HEK293T (cell line): ENCODE measurements at regions not wholly inside any gene's neighbourhood (a gene's known extent, or its start where the extent isn't known, plus 50 kb on each side); places are given as distances from the start of the nearest gene placed in this dataset.

Experiments used
- CTCF ChIA-PET: fragments of 350-600 bp; formaldehyde crosslinking; extraction: SDS; loops from one replicate; lab custom pipeline; 2021; ENCODE audit warnings: antibody characterized with exemption, inconsistent platforms; lab: Yijun Ruan, JAX
- POLR2A ChIA-PET: fragments of 350-600 bp; formaldehyde crosslinking; extraction: SDS; loops from one replicate; lab custom pipeline; 2020; ENCODE audit warnings: antibody characterized with exemption, inconsistent platforms; lab: Yijun Ruan, JAX
- DNase-seq: peaks from one replicate; pipeline ENCODE4 v3.0.0; 2012; ENCODE audit warnings: mixed read lengths; ENCODE audit errors: extremely low spot score
- ARNT ChIP-seq: fragments of 450-650 bp; IDR thresholded peaks from 2 replicates; pipeline ENCODE4 v1.6.1; 2017; ENCODE audit warnings: mild to moderate bottlenecking
- BHLHE40 ChIP-seq: fragments of 450-650 bp; IDR thresholded peaks from 2 replicates; pipeline ENCODE4 v1.6.1; 2016; ENCODE audit warnings: mild to moderate bottlenecking, moderate library complexity, borderline replicate concordance
- CTBP1 ChIP-seq: fragments of 450-650 bp; IDR thresholded peaks from 2 replicates; pipeline ENCODE4 v1.6.1; 2016; ENCODE audit warnings: borderline replicate concordance
- ELF4 ChIP-seq: fragments of 450-650 bp; IDR thresholded peaks from 2 replicates; pipeline ENCODE4 v1.6.1; 2017; ENCODE audit warnings: antibody characterized with exemption
- FOXA1 ChIP-seq: fragments of 450-650 bp; IDR thresholded peaks from 2 replicates; pipeline ENCODE4 v1.6.1; 2016; ENCODE audit warnings: mild to moderate bottlenecking
- FOXK2 ChIP-seq: fragments of 450-650 bp; IDR thresholded peaks from 2 replicates; pipeline ENCODE4 v1.6.1; 2016; ENCODE audit warnings: mild to moderate bottlenecking
- FOXM1 ChIP-seq: fragments of 450-650 bp; IDR thresholded peaks from 2 replicates; pipeline ENCODE4 v1.6.1; 2017; ENCODE audit warnings: mild to moderate bottlenecking, borderline replicate concordance
- HDGF ChIP-seq: fragments of 450-650 bp; IDR thresholded peaks from 2 replicates; pipeline ENCODE4 v1.6.1; 2017; ENCODE audit warnings: antibody characterized with exemption, borderline replicate concordance
- L3MBTL2 ChIP-seq: fragments of 450-650 bp; conservative IDR thresholded peaks from 2 replicates; pipeline ENCODE4 v1.6.1; 2016; ENCODE audit warnings: mild to moderate bottlenecking
- LEF1 ChIP-seq: fragments of 450-650 bp; IDR thresholded peaks from 2 replicates; pipeline ENCODE4 v1.6.1; 2017; ENCODE audit warnings: mild to moderate bottlenecking, borderline replicate concordance
- NFRKB ChIP-seq: fragments of 450-650 bp; IDR thresholded peaks from 2 replicates; pipeline ENCODE4 v1.6.1; 2016; ENCODE audit warnings: mild to moderate bottlenecking, moderate library complexity
- SP1 ChIP-seq: fragments of 450-650 bp; IDR thresholded peaks from 2 replicates; pipeline ENCODE4 v1.6.1; 2017
- SUZ12 ChIP-seq: fragments of 450-650 bp; IDR thresholded peaks from 2 replicates; pipeline ENCODE4 v1.6.1; 2016; ENCODE audit warnings: mild to moderate bottlenecking
- TARDBP ChIP-seq: fragments of 450-650 bp; IDR thresholded peaks from 2 replicates; pipeline ENCODE4 v1.6.1; 2016
- ZNF384 ChIP-seq: fragments of 450-650 bp; IDR thresholded peaks from 2 replicates; pipeline ENCODE4 v1.6.1; 2016
- TF ChIP-seq, protein P1 (sequence below): fragments of 450-650 bp; IDR thresholded peaks from 2 replicates; pipeline ENCODE4 v1.6.1; 2016

DNA sequence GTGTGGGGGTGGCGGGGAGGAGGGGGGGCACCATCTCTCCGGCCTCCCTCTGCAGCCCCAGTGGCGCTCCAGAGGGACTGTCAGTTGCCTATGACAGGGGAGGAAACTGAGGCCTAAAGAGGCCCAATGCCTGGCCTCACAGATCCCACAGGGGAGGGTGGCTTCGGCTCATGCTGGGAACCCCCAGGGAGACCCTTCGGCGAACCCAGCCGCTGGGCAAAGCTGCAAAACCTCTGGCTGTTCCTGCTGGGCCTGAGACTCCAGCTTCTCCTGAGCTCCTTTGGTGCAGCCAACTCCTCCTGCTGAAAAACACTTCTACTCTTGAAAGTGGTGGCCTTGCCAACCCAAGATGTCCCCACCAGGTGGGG is 170.1 kb upstream of the RTL1 start:
- no peak for DNase-seq
- POLR2A ChIA-PET: interaction anchor here (1.5 kb wide), 1 partner anchor 15 kb away, joined by 4 read pairs; no protein-coding TSS in a partner anchor
- CTCF ChIA-PET: interaction anchor here (0.6 kb wide), 1 partner anchor 853 kb away, joined by 3 read pairs; no protein-coding TSS in a partner anchor
- no peak for TF ChIP-seq TARDBP
- no peak for TF ChIP-seq SP1
- no peak for TF ChIP-seq CTBP1
- no peak for TF ChIP-seq ELF4
- no peak for TF ChIP-seq LEF1
- no peak for TF ChIP-seq ZNF384
- no peak for TF ChIP-seq BHLHE40
- TF ChIP-seq FOXM1: no peak
- TF ChIP-seq FOXA1: no peak
- TF ChIP-seq HDGF: no peak
- no peak for TF ChIP-seq SUZ12
- TF ChIP-seq, protein P1, sequence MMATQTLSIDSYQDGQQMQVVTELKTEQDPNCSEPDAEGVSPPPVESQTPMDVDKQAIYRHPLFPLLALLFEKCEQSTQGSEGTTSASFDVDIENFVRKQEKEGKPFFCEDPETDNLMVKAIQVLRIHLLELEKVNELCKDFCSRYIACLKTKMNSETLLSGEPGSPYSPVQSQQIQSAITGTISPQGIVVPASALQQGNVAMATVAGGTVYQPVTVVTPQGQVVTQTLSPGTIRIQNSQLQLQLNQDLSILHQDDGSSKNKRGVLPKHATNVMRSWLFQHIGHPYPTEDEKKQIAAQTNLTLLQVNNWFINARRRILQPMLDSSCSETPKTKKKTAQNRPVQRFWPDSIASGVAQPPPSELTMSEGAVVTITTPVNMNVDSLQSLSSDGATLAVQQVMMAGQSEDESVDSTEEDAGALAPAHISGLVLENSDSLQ: no peak
- no peak for TF ChIP-seq FOXK2

DNA sequence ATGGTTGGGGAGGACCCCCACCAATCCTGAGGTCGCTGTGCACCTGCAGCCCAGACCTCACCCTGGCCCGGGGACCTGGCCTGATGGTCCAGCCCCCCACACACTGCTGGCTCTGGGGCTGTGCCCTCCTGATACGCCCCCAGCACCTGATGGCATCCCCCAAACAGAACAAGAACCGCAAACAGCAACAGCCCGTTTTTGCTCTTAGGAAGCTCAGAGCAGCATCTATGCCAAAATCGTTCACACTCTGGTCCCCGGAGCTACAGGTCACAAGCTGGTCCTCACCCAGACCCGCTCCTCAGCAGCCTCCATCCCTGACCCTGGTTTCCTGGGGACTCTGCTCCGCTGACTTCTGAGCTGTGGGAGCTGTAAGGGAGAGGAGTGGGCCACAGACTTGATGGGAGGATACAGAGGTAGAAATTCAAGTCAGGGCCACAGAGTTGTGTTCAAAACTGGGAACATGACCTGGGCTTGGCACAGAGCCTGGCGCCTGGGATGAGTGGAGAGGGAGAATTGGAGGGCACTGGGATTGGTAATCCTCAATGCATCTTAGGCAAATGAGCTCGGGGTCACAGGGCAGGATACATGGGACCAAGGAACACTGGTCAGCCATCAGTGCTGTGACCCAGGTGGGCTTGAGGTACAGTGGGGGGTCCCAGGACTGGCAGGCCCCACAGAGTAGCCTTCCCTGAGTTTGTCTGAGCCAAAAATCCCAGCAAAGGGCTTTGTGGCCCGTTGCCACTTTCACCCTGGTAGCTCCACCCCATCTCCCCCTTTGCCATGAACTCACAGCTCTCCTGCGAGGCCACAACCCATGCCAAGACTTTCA is 170.9 kb upstream of the RTL1 start:
- TF ChIP-seq FOXM1 (no peak), SUZ12 (no peak), FOXA1 (no peak), FOXK2 (no peak), TARDBP (no peak), ELF4 (no peak), LEF1 (no peak), ARNT (no peak), CTBP1 (no peak)
- ChIA-PET POLR2A (interaction anchor here (1.5 kb wide), 1 partner anchor 14 kb away, joined by 4 read pairs; no protein-coding TSS in a partner anchor), CTCF (no interaction called here)
- no peak for DNase-seq

DNA sequence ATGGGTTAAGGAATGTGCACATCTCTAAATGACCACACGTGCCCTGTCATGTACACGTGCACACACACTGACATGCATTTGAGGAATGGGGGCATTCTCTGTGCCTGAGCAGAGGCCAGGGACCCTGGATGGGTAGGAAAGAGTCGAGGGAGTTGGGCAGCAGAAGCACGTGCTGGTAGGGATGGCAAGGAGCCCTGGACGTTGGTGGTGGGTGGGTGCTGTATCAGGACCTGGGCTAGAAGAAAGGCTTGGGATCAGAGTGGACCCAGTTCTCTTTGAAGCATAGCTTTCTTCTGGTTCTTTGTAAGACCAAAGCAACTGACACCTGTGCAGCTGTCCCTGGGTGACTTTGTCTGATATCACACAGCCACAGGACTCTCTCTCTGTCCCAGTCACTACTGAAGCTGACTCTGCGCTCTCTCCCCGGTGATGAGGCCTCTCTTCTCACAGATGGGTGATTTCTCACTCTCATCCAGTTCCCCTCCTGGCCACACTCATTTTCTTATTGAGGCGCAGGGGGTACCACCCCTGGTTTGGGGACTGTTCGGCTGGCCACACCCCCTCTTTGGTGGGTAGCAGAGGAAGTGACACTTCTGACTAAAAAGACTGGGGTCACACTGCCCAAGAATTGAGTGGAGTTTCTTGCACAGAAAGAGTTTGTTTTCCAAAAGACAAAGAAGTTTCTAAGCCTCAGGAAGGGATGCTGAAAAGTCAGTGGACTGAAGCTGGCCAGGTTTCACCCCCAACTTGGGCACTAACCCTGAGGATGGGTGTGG is 171.7 kb upstream of the RTL1 start:
- DNase-seq: no peak
- ChIA-PET POLR2A (no interaction called here), CTCF (interaction anchor here (0.5 kb wide), 1 partner anchor 829 kb away, joined by 3 read pairs; no protein-coding TSS in a partner anchor)
- TF ChIP-seq NFRKB (no peak), SP1 (no peak), FOXK2 (no peak), BHLHE40 (no peak), CTBP1 (no peak), FOXM1 (no peak), ARNT (no peak)
- TF ChIP-seq, protein P1: no peak

DNA sequence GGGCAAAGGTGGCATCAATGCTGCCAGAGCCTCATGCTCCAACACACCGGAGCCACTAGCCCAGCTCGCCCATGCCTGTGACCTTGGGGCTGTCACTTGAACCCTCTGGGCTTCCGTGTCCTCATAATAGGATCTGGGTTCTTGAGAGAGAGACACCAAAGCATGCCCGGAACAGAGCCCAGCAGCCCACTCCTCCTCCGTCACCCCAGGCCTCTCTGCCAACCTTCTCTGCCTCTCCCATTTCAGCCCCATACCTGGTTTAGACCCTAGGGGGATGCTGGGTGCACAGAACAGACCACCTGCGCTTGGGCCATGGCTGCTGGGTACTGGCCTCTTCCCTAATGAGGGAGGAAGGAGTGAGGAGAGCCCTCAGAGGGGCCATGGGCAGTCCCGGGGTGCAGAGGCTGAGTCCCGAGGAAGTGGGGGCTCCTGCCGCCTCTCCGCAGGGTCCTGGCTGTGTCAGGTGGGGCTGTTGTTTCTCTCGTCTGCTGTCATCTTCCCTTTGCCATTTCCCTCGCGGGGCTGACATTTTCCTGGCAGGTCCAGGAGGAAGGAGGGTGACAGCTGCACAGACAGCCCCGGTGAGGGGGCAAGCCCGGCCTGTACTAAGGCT is 172.4 kb upstream of the RTL1 start:
- no peak for DNase-seq
- CTCF ChIA-PET: interaction anchor here (0.5 kb wide), 1 partner anchor 829 kb away, joined by 3 read pairs; no protein-coding TSS in a partner anchor
- POLR2A ChIA-PET: no interaction called here
- TF ChIP-seq ELF4 (no peak), ARNT (no peak), ZNF384 (no peak), SUZ12 (no peak), SP1 (no peak), L3MBTL2 (no peak), HDGF (no peak), NFRKB (no peak), FOXA1 (no peak), CTBP1 (no peak), TARDBP (no peak), LEF1 (no peak), BHLHE40 (no peak), FOXK2 (no peak), FOXM1 (no peak)
- TF ChIP-seq, protein P1: no peak

DNA sequence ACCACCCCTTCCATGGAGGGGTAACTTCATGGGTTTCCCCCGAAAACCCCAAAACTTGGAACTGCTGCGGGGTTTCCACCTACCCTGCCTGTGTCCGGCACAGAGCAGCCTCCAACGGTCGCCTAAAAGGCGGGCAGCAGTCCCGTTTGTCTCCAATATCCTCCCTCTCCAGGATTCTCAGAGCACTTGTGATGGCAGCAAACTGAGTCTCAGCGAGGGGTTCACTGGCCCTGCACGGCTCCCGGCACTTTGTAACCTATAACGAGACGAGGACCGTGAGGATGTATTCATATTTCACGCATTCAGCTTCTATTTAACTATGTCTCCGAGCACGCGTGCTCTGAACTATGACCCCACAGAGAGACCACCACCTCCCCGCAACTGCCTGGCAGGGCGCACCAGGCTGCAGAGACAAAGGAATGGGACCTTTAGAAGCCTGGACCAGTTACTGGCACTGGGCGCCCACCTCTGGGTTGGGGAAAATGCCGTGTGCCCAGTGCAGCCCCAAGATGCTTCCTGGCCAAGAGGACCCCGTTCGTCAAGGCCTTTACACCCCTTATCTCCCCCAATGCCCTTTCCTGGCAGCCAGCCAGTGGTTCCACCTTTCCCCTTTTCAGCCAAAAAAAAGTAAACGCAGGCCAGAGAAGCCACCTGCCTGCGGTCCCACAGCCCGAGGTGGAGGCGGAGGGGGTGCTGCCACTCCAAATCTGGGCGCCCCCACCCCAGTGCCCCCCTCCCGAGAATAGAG is 173.1 kb upstream of the RTL1 start:
- POLR2A ChIA-PET: no interaction called here
- CTCF ChIA-PET: no interaction called here

More for the DNA sequence above, 173.1 kb upstream of the RTL1 start:
- DNase-seq: no peak
- TF ChIP-seq FOXK2: no peak
- TF ChIP-seq NFRKB: no peak
- no peak for TF ChIP-seq CTBP1
- TF ChIP-seq, protein P1: no peak
- TF ChIP-seq HDGF: no peak
- no peak for TF ChIP-seq FOXM1
